Fibroblast of mammary gland (primary cell): ENCODE measurements at regions not wholly inside any gene's neighbourhood (a gene's known extent, or its start where the extent isn't known, plus 50 kb on each side); places are given as distances from the start of the nearest gene placed in this dataset.
"Not testable (repeated sequence)": the region's sequence is repeated elsewhere in the genome, so short reads cannot be mapped to it uniquely, and the experiment has no call there.

ENCODE experiments used
- DNase-seq: peaks from one replicate; pipeline ENCODE4 v3.0.0-alpha.2; 2010; ENCODE audit warnings: low read depth
- H3K4me3 ChIP-seq: 2 replicates; pipeline ENCODE4 v1.5.1; 2011; ENCODE audit warnings: low read depth, mild to moderate bottlenecking, low read length, moderate library complexity; ENCODE audit not compliant: control insufficient read depth
- TF ChIP-seq, protein P1 (sequence below): conservative IDR thresholded peaks from 2 replicates; pipeline ENCODE4 v1.5.1; 2011; ENCODE audit warnings: low read depth, low read length, inconsistent platforms; ENCODE audit not compliant: control insufficient read depth, insufficient read depth

DNA sequence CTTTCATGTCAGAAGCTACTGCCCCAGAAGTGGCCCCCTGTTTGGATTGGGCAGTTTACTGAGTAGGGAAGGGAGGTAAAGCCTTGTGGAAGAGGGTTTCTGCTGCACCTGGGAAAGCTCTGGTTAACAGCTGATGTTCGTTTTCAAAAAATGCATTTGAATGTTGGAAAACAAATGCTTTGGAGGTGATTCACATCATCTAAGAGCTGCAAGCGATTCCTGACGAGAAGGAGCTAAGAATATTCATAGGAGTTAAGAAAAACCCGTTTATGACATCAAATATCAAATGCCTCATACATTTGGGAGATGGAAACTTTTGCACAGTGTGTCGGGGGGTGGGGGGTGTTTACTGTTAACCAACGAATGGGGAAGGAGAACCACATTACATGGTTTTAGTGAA is 183.8 kb upstream of the NR2F2 start:
- no peak for DNase-seq
- H3K4me3 ChIP-seq = no peak overlapping the region
- TF ChIP-seq, protein P1, sequence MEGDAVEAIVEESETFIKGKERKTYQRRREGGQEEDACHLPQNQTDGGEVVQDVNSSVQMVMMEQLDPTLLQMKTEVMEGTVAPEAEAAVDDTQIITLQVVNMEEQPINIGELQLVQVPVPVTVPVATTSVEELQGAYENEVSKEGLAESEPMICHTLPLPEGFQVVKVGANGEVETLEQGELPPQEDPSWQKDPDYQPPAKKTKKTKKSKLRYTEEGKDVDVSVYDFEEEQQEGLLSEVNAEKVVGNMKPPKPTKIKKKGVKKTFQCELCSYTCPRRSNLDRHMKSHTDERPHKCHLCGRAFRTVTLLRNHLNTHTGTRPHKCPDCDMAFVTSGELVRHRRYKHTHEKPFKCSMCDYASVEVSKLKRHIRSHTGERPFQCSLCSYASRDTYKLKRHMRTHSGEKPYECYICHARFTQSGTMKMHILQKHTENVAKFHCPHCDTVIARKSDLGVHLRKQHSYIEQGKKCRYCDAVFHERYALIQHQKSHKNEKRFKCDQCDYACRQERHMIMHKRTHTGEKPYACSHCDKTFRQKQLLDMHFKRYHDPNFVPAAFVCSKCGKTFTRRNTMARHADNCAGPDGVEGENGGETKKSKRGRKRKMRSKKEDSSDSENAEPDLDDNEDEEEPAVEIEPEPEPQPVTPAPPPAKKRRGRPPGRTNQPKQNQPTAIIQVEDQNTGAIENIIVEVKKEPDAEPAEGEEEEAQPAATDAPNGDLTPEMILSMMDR = no peak

DNA sequence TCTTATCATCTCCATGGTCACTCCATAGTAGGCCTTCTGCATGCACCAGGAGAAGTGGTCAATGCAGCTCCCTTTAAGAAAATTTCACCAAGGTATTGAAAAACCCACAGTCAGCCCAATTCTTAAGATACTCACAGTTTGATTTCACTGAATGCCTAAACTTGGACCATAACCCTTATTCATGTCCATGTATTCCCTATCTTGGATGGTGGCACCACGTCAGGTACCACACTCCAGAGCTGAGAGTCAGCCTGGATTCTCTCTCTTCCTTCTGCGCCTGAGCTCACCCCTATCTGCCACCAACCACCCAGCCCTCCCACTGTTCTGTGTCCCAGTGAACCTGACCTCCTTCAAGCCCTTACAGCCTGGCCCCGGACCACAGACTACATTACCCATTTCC is 183.2 kb upstream of the NR2F2 start:
- H3K4me3 ChIP-seq = no peak overlapping the region
- no peak for DNase-seq
- TF ChIP-seq, protein P1 = no peak

DNA sequence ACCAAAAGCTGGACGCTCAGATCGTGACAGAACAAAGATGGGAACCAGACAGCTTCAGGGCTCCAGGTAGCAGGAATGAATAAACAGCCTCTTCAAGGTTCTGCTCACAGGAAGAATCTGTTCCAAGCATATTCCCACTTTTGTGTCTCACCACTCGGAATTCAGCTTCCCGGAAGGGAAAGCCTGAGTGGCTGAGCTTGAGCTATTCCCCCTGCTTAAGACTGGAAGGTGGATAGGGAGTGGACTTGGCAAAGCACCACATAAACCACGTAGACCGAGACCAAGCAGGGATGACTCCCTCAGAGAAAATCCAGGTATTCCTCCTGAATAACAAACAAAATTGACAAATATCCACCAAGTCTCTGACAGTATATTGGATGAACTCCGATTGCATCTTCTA is 180.2 kb upstream of the NR2F2 start:
- DNase-seq = no peak
- H3K4me3 ChIP-seq = no peak overlapping the region
- TF ChIP-seq, protein P1 = no peak

DNA sequence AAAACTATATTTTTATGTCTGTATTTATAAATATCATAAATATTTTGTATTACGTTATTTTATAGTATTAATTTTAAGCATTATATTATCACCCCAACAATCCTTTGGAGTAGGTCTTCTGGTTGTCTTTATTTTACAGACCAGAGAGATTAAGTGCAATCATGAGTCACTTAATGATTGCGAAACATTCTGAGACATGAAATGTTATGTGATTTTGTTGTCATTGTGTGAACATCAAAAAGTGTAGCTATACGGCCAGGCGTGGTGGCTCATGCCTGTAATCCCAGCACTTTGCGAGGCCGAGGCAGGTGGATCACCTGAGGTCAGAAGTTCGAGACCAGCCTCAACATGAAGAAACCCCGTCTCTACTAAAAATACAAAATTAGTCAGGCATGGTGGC is 178.8 kb upstream of the NR2F2 start:
- H3K4me3 ChIP-seq = not testable (repeated sequence)
- peak; percentile 82 for DNase-seq

DNA sequence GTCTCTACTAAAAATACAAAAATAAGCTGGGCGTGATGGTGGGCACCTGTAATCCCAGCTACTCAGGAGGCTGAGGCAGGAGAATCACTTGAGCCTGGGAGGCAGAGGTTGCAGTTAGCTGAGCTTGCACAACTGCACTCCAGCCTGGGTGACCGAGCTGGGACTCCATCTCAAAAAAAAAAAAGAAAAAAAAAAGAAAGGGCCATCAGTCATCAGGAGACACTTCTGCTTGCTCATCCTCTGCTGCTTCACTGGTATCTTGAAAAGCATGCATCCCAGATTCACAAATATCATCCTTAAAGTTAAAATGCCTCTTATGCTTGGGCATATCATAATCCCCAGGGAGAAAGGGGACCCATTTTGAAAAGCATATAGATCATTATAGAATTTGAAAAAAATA is 176.6 kb upstream of the NR2F2 start:
- TF ChIP-seq, protein P1 = no peak
- no peak overlapping the region for H3K4me3 ChIP-seq
- no peak for DNase-seq

DNA sequence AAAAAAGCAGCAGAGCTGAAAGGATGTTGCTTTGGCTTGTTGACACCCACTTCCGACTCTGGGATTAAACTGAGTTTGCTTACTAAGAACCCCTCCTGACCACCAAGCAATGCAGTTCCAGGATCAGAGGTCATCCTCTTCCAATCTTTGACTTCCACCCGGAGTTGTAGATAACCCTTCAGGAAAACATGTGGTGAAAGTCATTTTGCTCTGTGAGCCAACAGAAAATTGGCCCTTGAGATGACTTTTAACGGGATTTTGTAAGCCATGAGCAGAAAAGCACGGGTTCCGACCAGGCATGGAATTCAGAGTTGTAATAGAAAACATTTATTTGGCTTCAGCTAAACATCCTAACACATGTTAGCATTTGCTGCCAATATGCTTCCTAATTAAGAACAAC is 171.6 kb upstream of the NR2F2 start:
- TF ChIP-seq, protein P1 = no peak
- no peak overlapping the region for H3K4me3 ChIP-seq
- DNase-seq = peak; percentile 11

DNA sequence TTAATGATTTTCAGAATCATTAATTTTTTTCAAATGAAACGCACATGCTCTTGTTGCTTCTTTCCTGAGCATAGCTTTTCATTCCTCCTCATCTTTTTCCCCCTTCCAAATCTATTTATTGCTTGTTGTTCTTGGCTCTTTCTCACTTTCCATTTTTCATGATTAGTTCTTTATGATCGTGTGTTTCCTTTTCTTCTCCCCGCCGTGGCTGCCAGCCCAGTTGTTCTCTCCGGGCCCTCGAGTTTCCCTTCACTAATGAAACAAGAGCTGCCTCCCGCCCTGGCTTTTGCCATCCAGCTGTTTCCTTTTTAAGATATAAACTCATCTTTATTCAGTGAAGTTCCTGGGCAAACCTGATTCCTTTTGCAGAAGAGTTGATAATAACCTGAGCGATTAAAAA is 170.2 kb upstream of the NR2F2 start:
- peak; percentile 57 for DNase-seq
- TF ChIP-seq, protein P1 = no peak
- no peak overlapping the region for H3K4me3 ChIP-seq
